Right renal pelvis (tissue), 4 donors: ENCODE measurements at regions not wholly inside any gene's neighbourhood (a gene's known extent, or its start where the extent isn't known, plus 50 kb on each side); places are given as distances from the start of the nearest gene placed in this dataset.

Source experiments
- DNase-seq, 4 donors: peaks; one replicate each; pipeline ENCODE4 v3.0.0-alpha.2; 2013; ENCODE audit warnings: low read depth in 4 of 4, low spot score in 3 of 4, missing footprints in 1 of 4

DNA sequence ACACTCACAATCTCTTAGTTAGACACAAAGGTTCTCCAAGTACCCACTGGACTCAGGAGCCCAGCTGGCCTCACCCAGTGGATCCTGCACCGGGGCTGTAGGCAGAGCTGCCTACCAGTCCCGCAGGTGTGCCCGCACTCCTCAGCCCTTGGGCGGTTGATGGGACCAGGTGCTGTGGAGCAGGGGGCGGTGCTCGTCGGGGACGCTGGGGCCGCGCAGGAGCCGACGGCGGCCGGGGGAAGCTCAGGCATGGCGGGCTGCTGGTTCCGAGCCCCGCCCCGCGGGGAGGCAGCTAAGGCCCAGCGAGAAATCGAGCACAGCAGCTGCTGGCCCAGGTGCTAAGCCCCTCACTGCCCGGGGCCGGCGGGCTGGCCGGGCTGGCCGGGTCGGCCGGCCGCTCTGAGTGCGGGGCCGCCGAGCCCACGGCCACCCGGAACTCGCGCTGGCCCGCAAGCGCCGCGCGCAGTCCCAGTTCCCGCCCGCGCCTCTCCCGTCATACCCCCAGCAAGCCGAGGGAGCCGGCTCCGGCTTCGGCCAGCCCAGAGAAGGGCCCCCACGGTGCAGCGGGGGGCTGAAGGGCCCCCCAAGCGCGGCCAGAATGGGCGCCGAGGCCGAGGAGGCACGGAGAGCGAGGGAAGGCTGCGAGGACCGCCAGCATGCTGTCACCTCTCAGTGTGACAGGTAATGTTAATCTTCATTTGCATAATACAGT is 506.8 kb downstream of the LRFN5 start:
- no peak for DNase-seq

DNA sequence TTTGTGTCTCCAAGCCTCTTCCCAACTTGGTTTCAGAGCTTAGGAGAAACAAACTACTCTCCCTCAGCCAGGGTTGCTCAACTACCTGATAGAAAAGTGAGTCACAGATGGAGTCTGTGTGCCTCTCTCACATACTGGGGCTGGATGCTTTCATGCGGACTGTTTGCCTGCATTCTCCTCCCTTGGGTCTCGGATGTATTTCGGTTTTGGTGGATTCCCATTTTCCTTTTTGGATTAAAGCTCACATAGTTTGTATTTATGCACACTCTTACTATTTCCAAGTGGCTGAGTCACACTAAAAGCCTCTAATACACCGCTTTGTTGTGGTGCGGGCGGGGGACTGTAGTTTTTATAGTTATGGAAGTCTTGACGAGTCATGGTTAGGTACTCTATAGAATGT is 505.4 kb downstream of the LRFN5 start:
- no peak for DNase-seq

DNA sequence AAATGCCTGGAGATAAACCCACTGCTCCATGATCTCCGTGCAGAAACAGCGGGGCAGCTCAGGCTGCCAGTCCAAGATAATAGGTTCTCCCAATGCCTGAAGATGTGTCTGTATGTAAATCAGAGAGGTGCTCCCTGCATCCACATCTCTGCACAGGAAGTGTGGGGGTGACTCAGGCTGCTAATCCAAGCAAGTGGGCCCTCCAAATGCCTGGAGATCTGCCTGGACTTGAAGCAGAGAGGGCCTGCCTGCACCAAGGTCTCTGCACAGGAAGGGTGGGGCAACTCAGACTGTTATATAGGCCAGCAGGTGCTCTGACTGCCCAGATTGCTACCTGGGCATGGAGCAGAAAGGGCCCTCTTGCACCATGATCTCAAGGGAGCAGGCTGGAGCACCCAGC is 504.7 kb downstream of the LRFN5 start:
- no peak for DNase-seq

DNA sequence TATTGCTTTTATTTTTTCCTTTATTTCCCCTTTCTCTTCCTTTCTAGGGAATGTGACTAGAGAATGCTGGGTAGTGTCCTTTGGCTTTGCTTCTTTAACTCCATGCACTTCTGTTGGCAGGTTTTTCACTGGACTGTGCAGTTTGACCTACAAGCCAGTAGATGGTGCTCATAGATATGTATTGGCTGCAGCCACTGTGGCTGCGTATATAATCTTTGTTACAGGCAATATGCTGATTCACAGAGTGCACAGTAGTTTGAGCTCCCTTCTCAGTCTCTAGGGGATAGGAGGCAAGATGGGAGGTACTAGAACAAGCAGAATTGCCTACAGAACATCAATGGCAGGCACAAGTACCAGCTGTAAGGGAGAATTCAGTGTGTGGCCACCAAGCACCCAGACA is 503.5 kb downstream of the LRFN5 start:
- DNase-seq, result no peak

DNA sequence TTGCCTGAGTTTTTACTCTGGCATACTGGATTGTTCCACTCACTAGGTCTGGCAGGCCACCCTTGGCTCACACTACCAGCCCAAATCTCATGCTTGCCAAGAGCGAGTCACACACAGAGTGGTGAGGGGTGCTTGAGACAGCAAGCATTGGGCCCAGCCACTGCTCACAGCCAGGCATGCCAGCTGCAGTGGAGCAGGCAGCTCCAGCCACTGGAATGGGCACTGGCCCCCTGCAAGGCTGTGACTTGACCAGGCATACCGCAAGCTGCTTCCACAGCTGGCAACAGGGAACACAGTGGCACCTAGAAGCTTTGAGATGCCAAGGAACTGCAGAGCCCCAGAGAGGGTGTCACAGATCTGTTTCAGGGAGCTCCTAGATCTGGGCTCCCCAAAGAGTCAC is 488.5 kb downstream of the LRFN5 start:
- DNase-seq, result no peak

DNA sequence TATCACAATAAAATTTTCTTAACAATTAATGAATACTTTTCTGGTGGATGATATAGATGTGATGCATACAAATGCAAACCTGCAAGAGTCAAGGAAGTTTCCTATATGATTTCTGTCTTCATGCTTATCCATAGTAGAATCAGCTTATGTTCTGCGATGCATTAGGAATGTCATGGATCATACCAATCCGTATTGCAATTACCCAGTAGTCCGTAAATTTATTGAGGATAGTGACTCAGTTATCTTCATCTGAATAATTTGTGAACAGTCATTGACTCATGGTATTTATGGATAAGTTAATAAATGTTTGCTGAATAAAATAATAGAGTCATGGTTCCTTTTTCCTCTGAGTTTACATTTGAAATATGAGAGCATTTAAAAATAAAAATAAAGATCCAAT is 483.4 kb downstream of the LRFN5 start:
- no peak for DNase-seq

DNA sequence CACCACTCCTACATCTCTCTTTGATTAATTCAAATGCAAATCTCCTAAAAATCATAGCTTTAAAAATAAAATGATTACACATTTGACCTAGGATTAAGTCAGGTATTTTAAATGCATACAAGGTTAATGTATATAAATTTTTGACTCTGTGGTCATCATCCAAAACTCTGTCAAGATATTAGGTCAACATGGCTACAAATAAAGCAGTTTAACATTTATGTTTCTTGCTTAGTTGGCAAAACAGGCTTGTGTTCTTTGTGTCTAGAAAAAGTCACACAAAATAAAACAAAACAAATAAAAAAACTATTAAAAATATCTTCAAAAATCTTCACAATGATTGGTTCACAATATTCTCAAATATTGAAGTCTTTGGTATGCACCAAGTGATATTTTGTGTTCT is 473.2 kb downstream of the LRFN5 start:
- DNase-seq, result no peak

DNA sequence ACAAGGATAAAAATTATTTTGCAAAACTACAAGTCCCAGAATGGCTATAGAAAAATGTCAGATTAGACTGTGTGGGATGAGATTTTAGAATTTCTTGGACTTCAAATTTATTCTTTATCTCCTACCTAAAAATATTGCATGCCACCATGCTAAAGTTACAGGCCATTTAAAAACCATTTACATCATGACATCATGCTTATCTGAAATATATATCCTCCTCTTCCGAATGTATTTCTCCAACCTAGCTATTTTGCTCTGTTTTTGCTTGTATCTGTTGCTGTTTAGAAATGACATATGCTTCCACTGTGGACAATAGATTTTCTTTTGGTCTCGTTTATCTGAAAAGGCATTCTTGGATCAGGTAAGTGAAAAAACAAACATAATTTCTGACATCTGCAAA is 471.7 kb downstream of the LRFN5 start:
- no peak for DNase-seq

DNA sequence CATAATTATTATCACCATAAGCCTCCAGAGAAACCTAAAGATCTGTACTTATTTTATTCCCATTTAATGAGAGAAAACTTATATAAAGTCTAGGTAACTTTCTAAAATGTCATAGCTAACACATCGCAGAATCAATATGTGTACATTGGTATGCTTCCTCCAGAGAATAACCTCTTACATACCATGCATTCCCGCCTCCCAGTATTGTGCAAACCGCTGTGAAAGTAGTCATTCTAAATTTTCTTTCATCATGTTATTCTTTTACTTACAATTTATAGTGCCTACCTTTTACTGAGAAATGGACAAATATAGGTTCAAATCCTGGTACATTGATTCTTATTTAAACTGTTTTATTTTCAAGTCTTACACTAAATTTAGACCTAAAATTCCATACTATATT is 463.4 kb downstream of the LRFN5 start:
- DNase-seq, result no peak

DNA sequence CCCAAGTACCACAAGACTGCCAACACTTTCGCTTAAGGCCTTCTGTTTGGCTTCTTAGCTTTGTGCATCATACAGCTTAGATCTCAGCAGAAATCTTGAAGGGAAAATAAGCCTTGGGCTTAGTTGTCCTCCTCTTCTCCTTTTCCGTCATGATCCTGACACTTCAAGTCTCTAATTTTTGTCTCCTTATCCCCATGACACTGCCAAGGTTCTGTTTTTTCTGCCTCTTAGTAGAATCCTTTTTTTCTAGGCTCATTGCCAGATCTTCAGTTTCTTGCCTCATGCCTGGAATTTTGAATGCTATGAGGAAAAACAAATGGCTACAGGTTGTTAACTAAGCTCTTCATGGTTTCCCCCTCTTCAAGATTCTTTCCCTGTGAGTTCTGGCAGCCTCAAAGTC is 450.4 kb downstream of the LRFN5 start:
- DNase-seq, result no peak

DNA sequence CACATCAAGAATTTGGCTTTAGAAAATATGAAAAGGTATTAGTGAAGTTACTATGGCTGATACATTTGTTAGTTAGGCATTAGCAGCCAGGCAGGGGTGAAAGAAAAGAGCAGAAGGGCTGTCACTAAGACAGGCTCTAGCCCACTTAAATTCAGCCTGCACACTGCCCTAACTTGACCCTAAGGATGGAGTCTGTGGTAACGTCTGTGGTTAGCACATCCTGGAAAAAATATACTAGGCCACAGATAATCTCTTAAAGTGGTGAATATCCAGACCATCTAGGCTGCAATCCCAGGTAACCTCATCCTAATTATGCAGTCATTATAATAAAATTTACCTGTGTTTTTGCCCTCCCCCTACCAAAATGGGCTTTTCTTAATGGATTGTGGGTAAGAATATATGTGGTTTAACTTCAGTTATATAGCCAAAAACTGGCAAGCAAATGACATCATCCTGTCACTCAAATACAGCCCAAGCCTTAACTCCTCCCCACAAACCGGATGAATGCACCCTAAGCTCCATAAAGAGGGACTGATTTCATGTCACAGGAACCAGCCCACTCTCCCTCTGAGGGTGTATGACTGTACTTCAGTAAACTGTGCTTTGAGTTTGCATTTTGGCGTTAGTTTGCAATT is 440.9 kb downstream of the LRFN5 start:
- no peak for DNase-seq

DNA sequence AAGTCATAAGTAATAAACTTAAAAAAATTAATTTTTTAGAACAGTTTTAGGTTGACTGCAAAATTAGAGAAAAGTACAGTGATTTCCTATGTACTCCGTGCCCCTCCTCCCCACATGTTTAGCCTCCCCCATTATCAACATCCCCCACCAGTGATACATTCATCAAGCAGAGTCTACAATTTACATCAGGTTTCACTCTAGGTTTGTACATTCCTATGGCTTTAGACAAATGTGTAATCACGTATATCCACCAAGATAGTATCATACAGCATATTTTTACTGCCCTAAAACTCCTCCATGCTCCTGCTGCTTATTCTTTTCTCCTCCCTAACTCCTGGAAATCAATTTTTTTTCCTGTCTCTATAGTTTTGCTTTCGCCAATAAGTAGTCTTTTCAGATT is 438.7 kb downstream of the LRFN5 start:
- DNase-seq, result no peak

DNA sequence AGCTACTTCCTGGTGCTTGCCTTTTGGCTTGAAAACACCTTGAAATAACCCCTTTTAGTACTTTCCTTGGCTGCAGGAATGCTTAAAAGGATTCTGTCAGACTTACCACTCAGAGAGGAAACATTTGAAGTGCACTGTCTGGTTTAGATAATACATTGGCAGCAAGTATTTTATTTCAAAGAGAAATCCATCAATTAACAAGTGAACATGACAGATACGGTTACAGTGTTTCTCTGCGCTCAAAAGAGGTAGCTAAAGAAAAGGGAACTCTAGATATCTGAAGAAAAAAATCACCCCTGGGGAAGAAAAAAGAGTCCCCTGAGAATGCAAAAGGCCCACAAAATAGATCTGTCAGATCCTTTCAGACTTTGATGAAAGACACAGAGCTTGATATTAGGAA is 421.9 kb downstream of the LRFN5 start:
- no peak for DNase-seq

DNA sequence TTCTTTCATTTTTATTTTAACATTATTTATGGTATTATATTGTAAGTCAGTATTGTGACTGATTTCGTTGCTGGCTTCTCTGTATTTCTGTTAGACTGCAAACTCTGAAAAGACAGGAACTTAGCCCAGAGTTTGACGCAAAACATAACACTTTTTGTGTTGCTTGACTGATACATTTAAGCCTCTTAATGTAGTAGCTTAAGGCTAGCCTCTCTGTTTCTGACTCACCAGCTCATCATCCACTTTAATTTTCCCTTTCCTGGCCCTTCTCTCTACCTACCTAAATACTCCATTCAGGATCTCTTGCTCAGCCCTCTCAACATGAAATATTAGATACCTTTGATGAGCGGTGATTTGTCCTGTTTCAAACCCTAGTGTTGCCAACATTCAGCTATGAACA is 420.6 kb downstream of the LRFN5 start:
- DNase-seq, result no peak

DNA sequence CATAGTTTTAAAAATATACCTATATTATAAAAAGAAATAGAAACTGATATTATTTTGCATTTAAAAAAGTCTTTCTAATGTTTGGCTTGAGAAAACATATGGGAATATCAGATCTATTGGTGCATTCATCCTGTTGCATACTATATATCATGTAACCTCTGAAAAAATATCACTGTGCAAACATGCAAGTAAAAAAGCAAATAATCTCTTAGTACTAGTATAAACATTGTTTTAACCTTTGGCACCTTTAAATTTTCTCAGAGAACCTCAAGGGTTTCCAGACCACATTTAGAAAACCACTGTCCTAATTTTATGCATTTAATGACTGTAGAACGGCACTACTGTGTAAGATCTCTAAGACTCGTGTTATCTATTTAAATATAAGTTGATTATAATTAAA is 416.8 kb downstream of the LRFN5 start:
- no peak for DNase-seq

DNA sequence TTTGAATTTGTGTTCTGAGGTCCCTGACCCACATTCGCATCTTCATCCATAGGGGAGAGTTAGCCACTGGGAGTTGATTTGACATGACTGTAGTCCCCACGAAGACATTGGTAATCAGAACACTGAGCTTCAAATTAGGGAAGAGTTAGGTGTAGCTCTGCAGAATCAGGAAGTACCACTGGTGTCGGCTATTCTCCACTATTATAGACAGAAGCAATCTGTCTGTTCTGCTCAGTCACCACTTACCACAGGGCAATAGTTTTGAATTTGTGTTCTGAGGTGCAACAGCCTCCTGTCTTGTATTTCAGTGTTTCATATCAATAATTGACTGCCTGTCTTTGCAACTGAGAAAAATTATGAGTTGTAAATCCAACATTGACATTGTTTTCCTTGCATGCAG is 407.6 kb downstream of the LRFN5 start:
- DNase-seq, result no peak

DNA sequence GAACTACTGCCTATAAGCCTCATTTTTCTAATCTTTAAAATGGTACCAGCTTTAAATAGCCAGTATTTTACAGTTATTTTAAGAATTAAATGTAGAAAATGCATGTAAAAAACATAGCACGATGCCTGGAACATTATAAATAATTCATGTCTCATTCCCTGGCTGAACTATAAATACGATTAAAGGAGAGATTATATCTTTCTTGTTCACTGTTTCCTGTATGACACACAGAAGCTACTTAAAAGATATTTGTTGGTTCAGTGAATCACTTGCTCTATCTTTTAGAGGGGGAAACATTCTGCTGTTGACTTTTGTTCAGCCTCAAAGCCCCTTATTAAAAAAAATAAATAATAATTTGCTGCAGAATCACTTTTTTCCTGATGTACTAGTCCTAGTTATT is 406.9 kb downstream of the LRFN5 start:
- DNase-seq, result no peak

DNA sequence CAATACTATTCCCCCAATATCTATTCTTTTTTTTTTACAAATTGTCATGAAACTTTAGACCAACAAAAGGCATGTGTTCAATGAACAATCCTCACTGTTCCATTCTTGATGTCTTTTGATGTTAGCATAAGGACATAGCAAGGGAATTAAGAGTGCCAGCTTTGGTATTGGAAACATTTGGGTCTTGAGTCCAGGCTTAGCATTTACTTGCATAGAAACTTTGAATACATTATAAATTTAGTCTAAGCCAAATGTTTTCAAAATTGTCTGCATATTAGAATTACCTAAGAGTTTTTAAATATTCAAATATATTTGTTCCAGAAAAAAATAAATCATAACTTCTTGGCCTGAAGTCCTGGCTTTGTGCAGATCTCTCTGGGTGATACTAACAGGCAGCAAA is 406.5 kb downstream of the LRFN5 start:
- no peak for DNase-seq

DNA sequence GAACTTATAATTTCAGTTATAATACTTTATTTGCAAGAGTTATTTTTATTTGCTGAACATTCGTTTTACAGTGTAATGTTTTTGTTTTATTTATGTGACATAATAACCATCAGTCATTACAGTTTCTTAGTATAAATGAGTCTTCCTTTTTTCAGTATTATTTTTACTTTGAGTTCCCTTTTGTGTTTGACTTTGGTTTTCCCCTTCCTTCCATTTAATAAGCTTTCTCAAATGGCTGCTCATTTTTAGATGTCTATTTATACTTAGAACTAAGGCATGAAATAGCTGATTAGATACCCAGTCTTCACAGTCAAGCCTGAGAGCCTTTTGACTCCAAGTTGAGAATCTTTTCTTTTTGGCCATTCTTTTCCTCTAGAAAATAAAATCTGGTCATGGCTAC is 404.5 kb downstream of the LRFN5 start:
- no peak for DNase-seq

DNA sequence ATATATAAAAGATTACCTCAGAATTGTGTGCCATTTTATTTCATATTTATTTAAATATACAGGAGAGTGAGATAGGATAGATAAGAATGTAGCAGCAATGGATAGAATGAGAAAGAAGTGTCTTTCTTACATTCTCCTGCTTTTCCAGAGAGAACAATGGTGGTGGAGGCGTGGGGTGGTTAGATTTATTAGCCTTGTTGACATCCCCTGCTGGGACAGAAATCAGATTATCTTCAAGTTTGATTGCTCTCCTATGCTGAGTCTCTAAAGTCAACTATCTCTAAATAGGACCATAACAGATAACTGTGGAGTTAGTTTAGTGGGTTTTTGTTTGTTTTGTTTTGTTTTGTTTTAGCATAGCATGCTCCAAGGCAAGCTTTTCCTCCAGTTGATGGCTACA is 397.6 kb downstream of the LRFN5 start:
- no peak for DNase-seq

DNA sequence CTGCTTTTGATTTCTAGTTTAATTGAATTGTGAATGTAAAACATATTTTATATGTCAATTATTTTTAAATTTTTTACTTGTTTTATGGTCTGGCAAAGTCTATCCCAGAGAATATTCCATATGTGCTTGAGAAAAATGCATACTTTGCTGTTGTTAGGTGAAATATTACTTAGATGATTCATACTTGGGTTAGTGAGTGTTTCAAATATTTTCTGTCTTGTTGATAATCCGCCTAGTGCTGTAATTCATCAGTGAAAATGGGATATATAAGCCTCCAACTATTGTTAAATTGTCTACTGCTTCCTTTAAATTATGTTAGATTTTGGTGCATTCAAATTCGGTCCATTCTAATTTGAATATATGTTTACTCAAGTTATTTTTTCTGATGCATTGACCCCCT is 395.5 kb downstream of the LRFN5 start:
- DNase-seq, result no peak

DNA sequence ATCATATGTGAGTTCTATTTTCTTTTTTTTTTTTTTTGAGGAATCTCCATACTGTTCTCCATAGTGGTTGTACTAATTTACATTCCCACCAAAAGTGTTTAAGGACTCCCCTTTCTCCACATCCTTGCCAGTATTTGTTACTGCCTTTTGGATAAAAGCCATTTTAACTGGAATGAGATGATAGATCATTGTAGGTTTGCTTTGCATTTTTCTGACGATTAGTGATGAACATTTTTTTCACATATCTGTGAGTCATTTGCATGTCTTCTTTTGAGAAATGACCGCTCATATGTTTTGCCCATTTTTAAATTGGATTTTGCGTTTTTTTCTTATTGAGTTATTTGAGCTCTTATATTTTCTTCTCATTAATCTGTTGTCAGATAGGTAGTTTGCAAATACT is 394.8 kb downstream of the LRFN5 start:
- no peak for DNase-seq

DNA sequence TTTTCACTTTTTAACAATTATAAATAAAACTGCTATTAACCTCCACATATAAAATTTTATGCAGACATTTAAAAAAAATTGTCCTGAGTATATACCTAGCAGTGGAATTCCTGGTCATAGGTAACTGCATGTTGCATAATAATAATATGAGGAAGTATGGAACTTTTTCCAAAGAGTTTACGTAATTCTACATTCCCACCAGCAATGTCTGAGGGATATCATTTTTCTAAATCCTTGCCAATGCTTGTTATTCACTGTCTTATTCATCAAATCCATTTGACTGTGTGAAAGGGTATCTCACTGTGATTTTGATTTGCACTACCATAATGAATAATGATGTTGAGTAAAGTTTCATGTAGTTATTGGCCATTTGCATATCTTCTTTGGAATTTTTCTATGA is 393.8 kb downstream of the LRFN5 start:
- no peak for DNase-seq
